ENCODE measurements at regions not wholly inside any gene's neighbourhood (a gene's known extent, or its start where the extent isn't known, plus 50 kb on each side); places are given as distances from the start of the nearest gene placed in this dataset.

DNA sequence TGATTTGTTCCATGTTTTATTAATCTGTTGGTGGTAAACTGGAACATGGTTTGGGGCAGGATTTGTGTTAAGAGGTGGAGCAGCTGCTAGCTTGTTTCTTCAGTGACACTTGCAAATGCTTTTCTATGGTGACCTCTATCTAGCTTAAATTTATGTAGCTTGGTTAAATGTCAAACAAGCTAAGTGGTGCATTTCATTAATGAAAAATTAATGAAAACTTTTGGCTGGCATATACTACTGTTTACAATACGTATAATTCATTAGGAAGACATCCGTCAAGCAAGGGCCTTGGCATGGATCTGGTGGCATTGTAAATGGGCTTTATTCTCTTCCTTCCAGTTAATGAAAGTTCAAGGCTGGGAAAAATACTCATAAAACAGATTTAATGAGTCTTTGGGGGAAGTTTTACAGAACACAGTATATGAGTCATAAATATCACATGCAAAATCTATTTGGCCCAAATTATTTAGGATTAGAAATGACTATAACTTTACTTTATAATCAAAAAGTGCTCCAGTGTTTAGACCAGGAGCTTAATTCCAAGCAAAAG lies 807.7 kb upstream of the SEL1L start:
- peaks cover 6% of the 10 kb centered on the region for H3K9me3 Mint-ChIP-seq
- H3K27ac Mint-ChIP-seq (ENCODE audit: unreplicated experiment), result no peak overlapping the region
- no peak overlapping the region for H3K4me3 Mint-ChIP-seq
- no peak for DNase-seq (ENCODE audit: low read depth, low spot score)
- peaks cover 2% of the 10 kb centered on the region for H3K27me3 Mint-ChIP-seq (ENCODE audit: low read depth)
- TF ChIP-seq, protein P1, sequence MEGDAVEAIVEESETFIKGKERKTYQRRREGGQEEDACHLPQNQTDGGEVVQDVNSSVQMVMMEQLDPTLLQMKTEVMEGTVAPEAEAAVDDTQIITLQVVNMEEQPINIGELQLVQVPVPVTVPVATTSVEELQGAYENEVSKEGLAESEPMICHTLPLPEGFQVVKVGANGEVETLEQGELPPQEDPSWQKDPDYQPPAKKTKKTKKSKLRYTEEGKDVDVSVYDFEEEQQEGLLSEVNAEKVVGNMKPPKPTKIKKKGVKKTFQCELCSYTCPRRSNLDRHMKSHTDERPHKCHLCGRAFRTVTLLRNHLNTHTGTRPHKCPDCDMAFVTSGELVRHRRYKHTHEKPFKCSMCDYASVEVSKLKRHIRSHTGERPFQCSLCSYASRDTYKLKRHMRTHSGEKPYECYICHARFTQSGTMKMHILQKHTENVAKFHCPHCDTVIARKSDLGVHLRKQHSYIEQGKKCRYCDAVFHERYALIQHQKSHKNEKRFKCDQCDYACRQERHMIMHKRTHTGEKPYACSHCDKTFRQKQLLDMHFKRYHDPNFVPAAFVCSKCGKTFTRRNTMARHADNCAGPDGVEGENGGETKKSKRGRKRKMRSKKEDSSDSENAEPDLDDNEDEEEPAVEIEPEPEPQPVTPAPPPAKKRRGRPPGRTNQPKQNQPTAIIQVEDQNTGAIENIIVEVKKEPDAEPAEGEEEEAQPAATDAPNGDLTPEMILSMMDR (conservative IDR thresholded peaks at IDR 0.05), result no peak
- H3K4me1 Mint-ChIP-seq, result no peaks in the 10 kb centered on the region
- H3K36me3 Mint-ChIP-seq (ENCODE audit: low read depth), result no peaks in the 10 kb centered on the region

DNA sequence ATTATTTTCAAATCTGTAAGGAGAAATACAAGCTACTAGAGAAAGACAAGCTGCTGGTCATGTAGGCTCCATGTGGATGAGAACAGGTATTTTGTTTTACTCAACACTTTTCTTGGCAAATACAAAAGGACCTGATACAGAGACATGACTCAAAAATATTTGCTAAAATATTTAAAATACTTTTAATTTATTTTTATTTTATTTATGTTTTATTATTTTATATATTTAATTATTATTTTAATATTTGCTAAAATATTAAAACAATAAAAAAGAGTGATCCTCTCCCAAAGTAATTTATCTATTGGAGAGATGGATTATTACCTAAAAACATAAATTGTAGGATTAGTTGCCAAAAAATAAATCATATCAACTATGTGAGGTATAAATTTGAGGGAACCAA lies 808.9 kb upstream of the SEL1L start:
- no peak overlapping the region for H3K27ac Mint-ChIP-seq (ENCODE audit: unreplicated experiment)
- no peaks in the 10 kb centered on the region for H3K4me1 Mint-ChIP-seq
- no peak overlapping the region for H3K4me3 Mint-ChIP-seq
- TF ChIP-seq, protein P1 (conservative IDR thresholded peaks at IDR 0.05), result no peak
- DNase-seq (ENCODE audit: low read depth, low spot score), result no peak
- H3K9me3 Mint-ChIP-seq, result peaks cover 6% of the 10 kb centered on the region
- H3K36me3 Mint-ChIP-seq (ENCODE audit: low read depth), result no peaks in the 10 kb centered on the region
- H3K27me3 Mint-ChIP-seq (ENCODE audit: low read depth), result peaks cover 2% of the 10 kb centered on the region

DNA sequence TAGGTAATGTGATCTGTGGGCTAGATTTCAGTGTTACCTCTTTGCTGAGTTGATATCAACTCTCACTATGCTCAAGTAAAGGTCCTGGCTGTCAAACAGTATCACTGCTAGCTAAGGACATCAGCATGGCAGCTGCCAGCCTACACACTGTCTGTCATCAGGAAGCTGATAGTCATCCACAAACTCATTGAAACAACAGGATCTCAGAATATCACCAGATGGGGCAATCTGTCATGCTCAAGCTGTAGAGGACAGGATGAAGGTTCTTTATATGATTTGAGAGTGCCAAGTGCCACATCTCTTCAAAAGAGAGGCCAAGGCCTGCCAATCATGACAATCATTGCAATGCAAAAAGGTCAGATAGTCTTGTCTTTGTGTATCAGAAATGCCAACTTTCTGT lies 811.5 kb upstream of the SEL1L start:
- peaks cover 6% of the 10 kb centered on the region for H3K9me3 Mint-ChIP-seq
- H3K4me1 Mint-ChIP-seq, result no peaks in the 10 kb centered on the region
- no peak for DNase-seq (ENCODE audit: low read depth, low spot score)
- H3K4me3 Mint-ChIP-seq, result no peak overlapping the region
- no peaks in the 10 kb centered on the region for H3K27me3 Mint-ChIP-seq (ENCODE audit: low read depth)
- no peak overlapping the region for H3K27ac Mint-ChIP-seq (ENCODE audit: unreplicated experiment)
- H3K36me3 Mint-ChIP-seq (ENCODE audit: low read depth), result no peaks in the 10 kb centered on the region
- TF ChIP-seq, protein P1 (conservative IDR thresholded peaks at IDR 0.05), result no peak

DNA sequence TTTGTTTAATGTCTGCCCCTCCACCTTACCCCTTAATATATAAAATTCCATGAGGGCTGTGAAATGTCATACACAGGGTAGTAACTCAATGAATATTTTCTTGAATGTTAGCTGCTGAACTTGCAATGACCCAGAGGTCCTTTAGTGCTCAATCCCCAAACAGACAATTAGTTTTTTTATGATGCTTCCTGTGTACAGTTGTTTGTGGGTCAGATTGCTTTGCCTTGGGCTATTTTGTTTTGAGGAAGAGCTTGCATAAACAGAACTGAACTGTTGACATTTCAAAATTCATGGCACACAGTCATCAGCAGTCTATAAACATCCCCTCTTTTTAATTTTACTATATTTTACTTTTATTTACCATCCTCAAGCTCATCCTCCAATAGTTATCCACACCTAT lies 820.5 kb upstream of the SEL1L start:
- Mint-ChIP-seq H3K4me1 (no peaks in the 10 kb centered on the region), H3K27me3 (ENCODE audit: low read depth) (peaks cover 18% of the 10 kb centered on the region), H3K27ac (ENCODE audit: unreplicated experiment) (no peak overlapping the region), H3K4me3 (no peak overlapping the region), H3K9me3 (no peaks in the 10 kb centered on the region), H3K36me3 (ENCODE audit: low read depth) (no peaks in the 10 kb centered on the region)
- TF ChIP-seq, protein P1 (conservative IDR thresholded peaks at IDR 0.05), result no peak
- no peak for DNase-seq (ENCODE audit: low read depth, low spot score)

DNA sequence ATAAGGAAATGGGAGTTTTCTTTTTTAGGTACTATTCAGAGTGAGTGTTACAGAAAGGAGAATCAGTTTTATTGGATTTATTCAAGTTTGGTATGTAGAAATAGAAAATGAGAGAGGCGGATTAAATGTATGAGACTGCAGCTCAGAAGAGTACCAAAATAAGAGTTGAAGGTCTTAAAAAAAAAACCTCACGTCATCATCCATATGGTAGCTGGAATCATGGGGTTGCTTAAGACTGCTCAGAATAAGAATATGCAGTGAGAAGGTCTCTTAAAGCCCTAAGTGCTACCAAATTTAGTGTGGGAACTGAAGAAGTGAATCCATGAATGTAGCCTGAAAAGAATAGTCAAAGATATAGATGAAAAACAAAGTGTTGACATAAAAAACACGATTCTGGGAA lies 825.5 kb upstream of the SEL1L start:
- H3K4me1 Mint-ChIP-seq, result no peaks in the 10 kb centered on the region
- H3K9me3 Mint-ChIP-seq, result no peaks in the 10 kb centered on the region
- peaks cover 18% of the 10 kb centered on the region for H3K27me3 Mint-ChIP-seq (ENCODE audit: low read depth)
- no peak for DNase-seq (ENCODE audit: low read depth, low spot score)
- H3K4me3 Mint-ChIP-seq, result no peak overlapping the region
- no peak overlapping the region for H3K27ac Mint-ChIP-seq (ENCODE audit: unreplicated experiment)
- H3K36me3 Mint-ChIP-seq (ENCODE audit: low read depth), result no peaks in the 10 kb centered on the region
- TF ChIP-seq, protein P1 (conservative IDR thresholded peaks at IDR 0.05), result no peak

DNA sequence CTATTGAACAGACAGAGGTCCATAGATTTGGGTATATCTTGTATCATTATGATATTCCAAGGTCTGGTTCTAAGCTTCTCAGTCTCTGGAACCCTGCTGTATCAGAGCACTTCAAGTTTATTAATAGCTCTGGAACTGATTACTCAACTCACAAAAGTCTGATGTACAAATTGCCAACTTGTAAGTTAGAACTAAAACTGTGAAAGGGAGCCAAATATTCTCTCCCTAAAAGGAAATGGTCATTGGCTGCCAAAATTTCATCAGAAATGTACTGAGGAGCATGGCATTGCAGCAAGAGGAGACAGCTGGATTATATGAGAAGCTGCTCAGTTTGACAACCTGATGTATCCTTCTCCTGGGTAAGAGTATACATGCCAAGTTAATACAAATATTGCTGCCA lies 828.8 kb upstream of the SEL1L start:
- H3K4me1 Mint-ChIP-seq, result no peaks in the 10 kb centered on the region

More for the DNA sequence above, 828.8 kb upstream of the SEL1L start:
- Mint-ChIP-seq H3K27me3 (ENCODE audit: low read depth) (peaks cover 16% of the 10 kb centered on the region), H3K9me3 (no peaks in the 10 kb centered on the region), H3K27ac (ENCODE audit: unreplicated experiment) (no peak overlapping the region), H3K4me3 (no peak overlapping the region), H3K36me3 (ENCODE audit: low read depth) (no peaks in the 10 kb centered on the region)
- DNase-seq (ENCODE audit: low read depth, low spot score), result no peak
- TF ChIP-seq, protein P1 (conservative IDR thresholded peaks at IDR 0.05), result no peak
